Fibroblast of the aortic adventitia (primary cell): ENCODE measurements at regions not wholly inside any gene's neighbourhood (a gene's known extent, or its start where the extent isn't known, plus 50 kb on each side); places are given as distances from the start of the nearest gene placed in this dataset.
"Not testable (repeated sequence)": the region's sequence is repeated elsewhere in the genome, so short reads cannot be mapped to it uniquely, and the experiment has no call there.

ENCODE experiments used
- DNase-seq: peaks from one replicate; pipeline ENCODE4 v3.0.0-alpha.2; 2010; ENCODE audit warnings: low read depth
- H3K4me3 ChIP-seq: 2 replicates; pipeline ENCODE4 v1.5.1; 2011; ENCODE audit warnings: low read depth, mild to moderate bottlenecking, control low read depth, low read length, moderate library complexity
- CTCF ChIP-seq: IDR thresholded peaks from 2 replicates; pipeline ENCODE4 v1.5.1; 2011; ENCODE audit warnings: mild to moderate bottlenecking, low read length, control low read depth, inconsistent platforms; ENCODE audit not compliant: insufficient read depth

- H3K4me3 ChIP-seq: no peak overlapping the region
- no peak for TF ChIP-seq CTCF
- no peak for DNase-seq
Measured at GRCh38 chr13:82202398-82202797, 1679.9 kb downstream of the SLITRK1 start.

DNA sequence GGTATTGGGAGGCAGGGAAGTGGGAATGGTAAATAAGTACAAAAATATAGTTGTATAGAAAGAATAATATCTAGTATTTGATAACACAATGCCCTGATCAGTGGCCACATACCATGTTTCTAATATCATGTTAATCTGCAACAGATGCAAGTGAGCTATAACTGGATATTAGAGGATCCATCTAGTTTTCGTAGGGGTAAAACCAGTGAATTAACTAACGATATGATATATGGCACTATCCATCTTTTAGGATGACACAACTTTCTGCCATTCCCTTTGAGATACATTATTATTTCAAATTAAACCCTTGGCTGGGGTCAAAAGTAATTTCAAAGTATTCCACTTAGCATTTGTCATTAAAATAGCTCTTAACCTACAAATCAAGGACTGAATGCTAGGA lies 1686.2 kb downstream of the SLITRK1 start:
- DNase-seq: no peak
- TF ChIP-seq CTCF: no peak
- no peak overlapping the region for H3K4me3 ChIP-seq

GRCh38 chr13:82187227-82187626 lies 1695.0 kb downstream of the SLITRK1 start:
- no peak overlapping the region for H3K4me3 ChIP-seq
- no peak for DNase-seq
- TF ChIP-seq CTCF: no peak

- H3K4me3 ChIP-seq: no peak overlapping the region
- no peak for TF ChIP-seq CTCF
- DNase-seq: no peak
Measured at GRCh38 chr13:82176751-82177150, 1705.5 kb downstream of the SLITRK1 start.

DNA sequence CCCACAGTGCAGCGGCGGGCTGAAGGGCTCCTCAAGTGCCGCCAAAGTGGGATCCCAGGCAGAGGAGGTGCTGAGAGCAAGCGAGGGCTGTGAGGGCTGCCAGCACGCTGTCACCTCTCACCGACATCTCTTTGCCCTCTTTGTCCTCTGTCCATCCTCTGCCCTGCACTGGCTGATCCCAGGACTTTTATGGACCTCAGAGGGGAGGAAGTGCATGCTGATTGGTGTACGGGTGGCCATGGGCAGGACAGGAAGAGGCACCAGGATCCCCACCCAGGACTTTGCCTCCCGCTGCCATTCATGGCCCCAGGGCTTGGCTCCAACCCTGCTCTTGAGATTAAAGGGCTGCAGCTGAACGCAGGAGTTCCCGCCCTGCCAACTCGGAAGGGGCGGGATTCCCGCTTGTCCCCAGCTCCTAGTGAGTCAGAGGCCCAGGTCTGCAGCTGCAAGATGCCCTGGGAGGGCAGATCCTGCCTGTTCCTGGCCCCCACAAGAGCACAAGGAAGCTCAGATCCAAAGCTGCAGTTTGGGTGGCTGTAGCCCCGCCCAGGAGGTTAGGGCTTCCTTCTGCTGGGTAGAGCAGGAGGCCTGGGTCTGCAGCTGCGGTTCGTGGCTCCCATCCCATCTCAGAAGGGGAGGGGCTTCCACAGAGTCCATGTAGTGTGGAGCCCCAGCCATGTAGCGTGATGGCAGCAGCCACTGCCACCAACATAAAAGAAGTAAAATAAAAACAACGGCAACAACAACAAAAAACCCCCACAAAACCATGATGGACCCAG lies 1716.7 kb downstream of the SLITRK1 start:
- no peak for TF ChIP-seq CTCF
- no peak for DNase-seq
- no peak overlapping the region for H3K4me3 ChIP-seq

- H3K4me3 ChIP-seq, DNase-seq: not testable (repeated sequence)
Measured at GRCh38 chr13:82164780-82165395, 1717.4 kb downstream of the SLITRK1 start.

GRCh38 chr13:82147526-82147925 lies 1734.7 kb downstream of the SLITRK1 start:
- no peak for TF ChIP-seq CTCF
- DNase-seq: no peak
- no peak overlapping the region for H3K4me3 ChIP-seq
